ENCODE measurements at regions not wholly inside any gene's neighbourhood (a gene's known extent, or its start where the extent isn't known, plus 50 kb on each side); places are given as distances from the start of the nearest gene placed in this dataset.

DNA sequence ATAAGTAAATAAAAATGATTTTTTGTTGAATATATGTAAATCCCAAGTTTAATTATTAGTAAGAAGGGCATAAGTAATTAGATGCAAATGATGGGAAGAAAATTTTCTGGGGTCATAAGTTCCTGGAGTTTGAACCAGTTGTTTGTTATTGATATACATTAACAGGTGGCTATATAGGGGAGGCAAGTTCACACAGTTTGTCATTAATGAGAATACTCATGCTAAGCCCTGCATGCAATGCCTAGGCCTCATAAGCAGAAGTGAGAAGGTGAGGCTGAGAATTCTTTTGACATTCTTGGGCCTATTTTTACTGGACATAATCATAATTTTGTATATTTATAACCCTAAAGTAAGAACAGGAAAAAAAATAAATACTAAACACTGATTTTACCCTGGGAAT is 1210.7 kb upstream of the PCDH9 start:
- H3K36me3 ChIP-seq = no peaks in the 10 kb centered on the region
- H3K4me3 ChIP-seq = no peak overlapping the region
- no peak for TF ChIP-seq POLR2A (IDR thresholded peaks at IDR 0.05)
- no peak for TF ChIP-seq POLR2AphosphoS5 (IDR thresholded peaks at IDR 0.05)
- TF ChIP-seq, protein P1, sequence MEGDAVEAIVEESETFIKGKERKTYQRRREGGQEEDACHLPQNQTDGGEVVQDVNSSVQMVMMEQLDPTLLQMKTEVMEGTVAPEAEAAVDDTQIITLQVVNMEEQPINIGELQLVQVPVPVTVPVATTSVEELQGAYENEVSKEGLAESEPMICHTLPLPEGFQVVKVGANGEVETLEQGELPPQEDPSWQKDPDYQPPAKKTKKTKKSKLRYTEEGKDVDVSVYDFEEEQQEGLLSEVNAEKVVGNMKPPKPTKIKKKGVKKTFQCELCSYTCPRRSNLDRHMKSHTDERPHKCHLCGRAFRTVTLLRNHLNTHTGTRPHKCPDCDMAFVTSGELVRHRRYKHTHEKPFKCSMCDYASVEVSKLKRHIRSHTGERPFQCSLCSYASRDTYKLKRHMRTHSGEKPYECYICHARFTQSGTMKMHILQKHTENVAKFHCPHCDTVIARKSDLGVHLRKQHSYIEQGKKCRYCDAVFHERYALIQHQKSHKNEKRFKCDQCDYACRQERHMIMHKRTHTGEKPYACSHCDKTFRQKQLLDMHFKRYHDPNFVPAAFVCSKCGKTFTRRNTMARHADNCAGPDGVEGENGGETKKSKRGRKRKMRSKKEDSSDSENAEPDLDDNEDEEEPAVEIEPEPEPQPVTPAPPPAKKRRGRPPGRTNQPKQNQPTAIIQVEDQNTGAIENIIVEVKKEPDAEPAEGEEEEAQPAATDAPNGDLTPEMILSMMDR (IDR thresholded peaks at IDR 0.05 in 8 of 11, conservative IDR thresholded peaks at IDR 0.05 in 3 of 11) = no peak
- no peaks in the 10 kb centered on the region for H3K27me3 ChIP-seq (replicated peaks in 1 of 7)
- H3K27ac ChIP-seq = no peak overlapping the region
- intact Hi-C loops (cut with DNase I; ENCODE audit: low total_unique reads) = no loop called here
- H3K9me3 ChIP-seq = peaks cover 0 to 14% (median 4%) of the 10 kb centered on the region in 8 donors
- DNase-seq = no peak
- H3K4me1 ChIP-seq = no peaks in the 10 kb centered on the region

DNA sequence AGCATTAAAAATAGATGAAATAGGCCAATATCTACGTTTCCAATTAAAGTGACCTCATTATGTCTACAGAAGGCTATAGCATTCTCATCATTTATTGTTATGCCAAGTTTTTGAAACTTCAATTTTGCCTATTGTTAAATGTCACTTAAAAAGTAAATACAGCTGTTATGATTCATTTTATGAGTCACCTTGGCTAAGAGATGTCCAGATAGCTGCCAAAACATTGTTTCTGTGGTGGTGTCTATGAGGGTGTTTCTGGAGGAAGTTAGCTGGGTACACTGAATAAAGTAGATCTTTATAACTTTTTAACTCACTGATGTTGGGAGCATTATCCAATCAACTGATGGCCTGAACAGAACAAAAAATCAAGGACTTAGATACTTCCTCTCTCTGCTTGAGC is 1209.7 kb upstream of the PCDH9 start:
- intact Hi-C loops (cut with DNase I; ENCODE audit: low total_unique reads) = no loop called here
- peak overlapping the region in 3 of 8 donors; percentile 10 to 42 (median 12) for H3K27ac ChIP-seq

DNA sequence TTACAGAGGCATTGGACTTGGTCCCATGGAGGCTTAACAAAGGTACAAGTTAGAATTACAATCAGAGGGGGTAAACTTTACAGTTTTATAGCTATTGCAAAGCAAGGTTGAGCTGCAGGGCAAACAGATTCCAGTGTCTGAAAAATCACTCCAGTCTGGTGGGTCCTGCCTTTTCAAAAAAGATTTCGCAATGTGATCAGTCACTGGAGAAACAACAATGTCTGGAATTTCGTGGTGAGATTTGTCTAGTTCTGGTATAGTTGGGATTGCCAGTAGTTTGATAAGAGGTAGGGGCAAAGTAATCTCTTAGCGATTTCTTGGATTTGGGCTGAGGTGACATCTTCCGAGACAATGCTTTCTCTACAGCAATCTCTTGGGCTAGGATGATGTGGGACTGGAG is 1198.2 kb upstream of the PCDH9 start:
- TF ChIP-seq POLR2AphosphoS5 (IDR thresholded peaks at IDR 0.05) (no peak), POLR2A (IDR thresholded peaks at IDR 0.05) (no peak)
- TF ChIP-seq, protein P1 (IDR thresholded peaks at IDR 0.05 in 8 of 11, conservative IDR thresholded peaks at IDR 0.05 in 3 of 11) = no peak
- peaks cover 0 to 10% (median 0%) of the 10 kb centered on the region in 8 donors for H3K9me3 ChIP-seq
- intact Hi-C loops (cut with DNase I; ENCODE audit: low total_unique reads) = no loop called here
- no peaks in the 10 kb centered on the region for H3K36me3 ChIP-seq
- no peaks in the 10 kb centered on the region for H3K27me3 ChIP-seq (replicated peaks in 1 of 7)
- DNase-seq = no peak
- 81 to 88% (median 84%) methylated on average over 4 of the region's 4 CpGs for WGBS, 5 donors
- H3K4me3 ChIP-seq = no peak overlapping the region
- H3K4me1 ChIP-seq = no peaks in the 10 kb centered on the region
- no peak overlapping the region for H3K27ac ChIP-seq

More for the DNA sequence above, 1209.7 kb upstream of the PCDH9 start:
- no peaks in the 10 kb centered on the region for H3K36me3 ChIP-seq
- TF ChIP-seq POLR2A (IDR thresholded peaks at IDR 0.05) (no peak), POLR2AphosphoS5 (IDR thresholded peaks at IDR 0.05) (no peak)
- TF ChIP-seq, protein P1 (IDR thresholded peaks at IDR 0.05 in 8 of 11, conservative IDR thresholded peaks at IDR 0.05 in 3 of 11) = no peak
- DNase-seq = no peak
- H3K27me3 ChIP-seq (replicated peaks in 1 of 7) = no peaks in the 10 kb centered on the region
- H3K9me3 ChIP-seq = peaks cover 0 to 10% (median 1%) of the 10 kb centered on the region in 8 donors
- no peaks in the 10 kb centered on the region for H3K4me1 ChIP-seq
- no peak overlapping the region for H3K4me3 ChIP-seq
- WGBS, 5 donors = 36 to 64% (median 48%) methylated on average over 1 of the region's 1 CpG

DNA sequence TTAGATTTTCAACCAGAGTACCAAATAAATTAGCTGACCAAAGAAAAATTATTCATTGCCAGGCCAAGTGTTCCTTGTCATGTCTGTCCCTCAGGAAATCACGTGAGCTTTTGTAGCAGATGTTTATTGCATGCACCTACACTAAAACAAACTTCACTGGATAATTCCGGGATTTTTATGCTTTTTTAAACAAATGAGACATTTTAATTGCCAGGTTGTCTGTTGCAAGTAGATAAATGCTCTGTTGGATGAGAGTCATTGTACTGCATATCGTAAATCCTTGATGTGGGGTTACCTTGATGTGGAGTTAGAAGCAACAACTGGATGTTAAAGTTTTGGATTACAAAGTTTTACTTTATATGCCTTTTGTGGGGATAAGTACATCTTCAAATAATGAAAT is 1187.7 kb upstream of the PCDH9 start:
- WGBS, 5 donors = 51 to 65% (median 56%) methylated on average over 3 of the region's 3 CpGs
- no peaks in the 10 kb centered on the region for H3K36me3 ChIP-seq
- intact Hi-C loops (cut with DNase I; ENCODE audit: low total_unique reads) = no loop called here
- DNase-seq = no peak
- no peak overlapping the region for H3K27ac ChIP-seq
- TF ChIP-seq POLR2A (IDR thresholded peaks at IDR 0.05) (no peak), POLR2AphosphoS5 (IDR thresholded peaks at IDR 0.05) (no peak)
- TF ChIP-seq, protein P1 (IDR thresholded peaks at IDR 0.05 in 8 of 11, conservative IDR thresholded peaks at IDR 0.05 in 3 of 11) = no peak
- H3K4me3 ChIP-seq = no peak overlapping the region
- no peaks in the 10 kb centered on the region for H3K4me1 ChIP-seq
- H3K9me3 ChIP-seq = peaks cover 0 to 56% (median 18%) of the 10 kb centered on the region in 8 donors
- no peaks in the 10 kb centered on the region for H3K27me3 ChIP-seq (replicated peaks in 1 of 7)

All from spleen (tissue), 11 donors.